Retinal pigment epithelial cell (primary cell): ENCODE measurements at regions not wholly inside any gene's neighbourhood (a gene's known extent, or its start where the extent isn't known, plus 50 kb on each side); places are given as distances from the start of the nearest gene placed in this dataset.

Source experiments
- DNase-seq: peaks from one replicate; pipeline ENCODE4 v3.0.0-alpha.2; 2010; ENCODE audit warnings: low read depth
- H3K4me3 ChIP-seq: 2 replicates; pipeline ENCODE4 v1.5.1; 2011; ENCODE audit warnings: mild to moderate bottlenecking, low read length, control low read depth, moderate library complexity
- CTCF ChIP-seq: conservative IDR thresholded peaks from 2 replicates; pipeline ENCODE4 v1.5.1; 2011; ENCODE audit warnings: low read depth, low read length, control low read depth, inconsistent platforms

GRCh38 chr1:29785554-29785953 is 549.2 kb downstream of the PTPRU start:
- no peak for DNase-seq
- no peak for TF ChIP-seq CTCF
- H3K4me3 ChIP-seq: no peak overlapping the region

GRCh38 chr1:29785137-29785527 is 548.8 kb downstream of the PTPRU start:
- no peak overlapping the region for H3K4me3 ChIP-seq
- DNase-seq: no peak
- TF ChIP-seq CTCF: no peak

GRCh38 chr1:29784276-29785136 is 548.2 kb downstream of the PTPRU start:
- H3K4me3 ChIP-seq: no peak overlapping the region
- no peak for TF ChIP-seq CTCF
- no peak for DNase-seq

GRCh38 chr1:29783508-29784275 is 547.4 kb downstream of the PTPRU start:
- no peak for DNase-seq
- no peak for TF ChIP-seq CTCF
- no peak overlapping the region for H3K4me3 ChIP-seq

DNA sequence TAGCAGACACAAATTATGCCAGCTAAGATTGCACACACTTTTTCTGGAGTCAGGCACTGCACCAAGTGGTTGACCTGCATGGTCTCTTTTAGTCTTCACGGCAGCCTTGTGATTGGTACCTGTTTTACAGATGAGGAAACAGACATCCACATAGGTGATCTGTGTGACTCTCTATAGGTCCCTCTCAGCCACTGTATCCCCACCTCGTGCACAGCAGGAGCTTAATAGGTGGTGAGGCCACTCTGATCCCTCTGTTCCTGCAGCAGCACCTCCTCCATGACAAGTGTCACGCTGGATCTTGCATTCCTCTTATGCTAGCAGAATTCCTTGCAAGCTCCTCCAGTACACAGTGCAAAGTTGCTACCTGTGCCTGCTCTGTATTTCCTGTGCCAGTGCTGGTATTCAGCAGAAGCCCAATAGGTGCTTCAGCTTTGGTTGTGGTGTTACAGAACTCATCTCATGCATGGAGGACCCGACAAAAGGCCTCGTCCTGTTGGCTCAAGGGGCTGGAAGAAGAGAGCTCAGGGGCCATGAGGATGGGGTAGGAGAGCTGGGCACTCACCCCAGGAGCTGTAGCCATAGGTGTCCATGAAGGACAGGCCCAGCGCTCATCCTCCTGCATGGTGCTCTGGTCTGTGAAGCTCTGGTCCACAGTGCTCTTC is 546.7 kb downstream of the PTPRU start:
- no peak overlapping the region for H3K4me3 ChIP-seq
- no peak for DNase-seq
- TF ChIP-seq CTCF: no peak

- no peak for TF ChIP-seq CTCF
- DNase-seq: no peak
- H3K4me3 ChIP-seq: no peak overlapping the region
Observed at GRCh38 chr1:29779146-29779545, 542.8 kb downstream of the PTPRU start.
